Glomerular visceral epithelial cell (primary cell): ENCODE measurements at regions not wholly inside any gene's neighbourhood (a gene's known extent, or its start where the extent isn't known, plus 50 kb on each side); places are given as distances from the start of the nearest gene placed in this dataset.

Experiments
- DNase-seq: peaks from one replicate; pipeline ENCODE4 v3.0.0-alpha.2; 2016; ENCODE audit errors: extremely low spot score

- DNase-seq, result no peak
These were observed 401.0 kb upstream of the ZFHX3 start for GRCh38 chr16:73448970-73449369.

GRCh38 chr16:73447846-73448245 is 399.9 kb upstream of the ZFHX3 start:
- no peak for DNase-seq

- DNase-seq, result no peak
These were observed 386.7 kb upstream of the ZFHX3 start for GRCh38 chr16:73434621-73435020.

GRCh38 chr16:73433731-73434307 is 385.9 kb upstream of the ZFHX3 start:
- no peak for DNase-seq

GRCh38 chr16:73432850-73433730 is 385.2 kb upstream of the ZFHX3 start:
- no peak for DNase-seq

GRCh38 chr16:73430138-73430537 is 382.2 kb upstream of the ZFHX3 start:
- no peak for DNase-seq

- DNase-seq, result no peak
These were observed 380.2 kb upstream of the ZFHX3 start for GRCh38 chr16:73428121-73428520.

- no peak for DNase-seq
These were observed 379.2 kb upstream of the ZFHX3 start for GRCh38 chr16:73427164-73427563.

- DNase-seq, result no peak
These were observed 378.7 kb upstream of the ZFHX3 start for GRCh38 chr16:73426433-73427160.

GRCh38 chr16:73420676-73421075 is 372.7 kb upstream of the ZFHX3 start:
- DNase-seq, result no peak

- DNase-seq, result no peak
These were observed 372.3 kb upstream of the ZFHX3 start for GRCh38 chr16:73420244-73420643.

GRCh38 chr16:73418691-73419090 is 370.8 kb upstream of the ZFHX3 start:
- DNase-seq, result no peak

GRCh38 chr16:73418051-73418450 is 370.1 kb upstream of the ZFHX3 start:
- no peak for DNase-seq

- DNase-seq, result no peak
These were observed 367.4 kb upstream of the ZFHX3 start for GRCh38 chr16:73415286-73415685.

GRCh38 chr16:73414638-73415037 is 366.7 kb upstream of the ZFHX3 start:
- no peak for DNase-seq

GRCh38 chr16:73413830-73414190 is 365.9 kb upstream of the ZFHX3 start:
- DNase-seq, result no peak

GRCh38 chr16:73413091-73413829 is 365.3 kb upstream of the ZFHX3 start:
- DNase-seq, result no peak

- no peak for DNase-seq
These were observed 364.5 kb upstream of the ZFHX3 start for GRCh38 chr16:73412416-73412815.

- no peak for DNase-seq
These were observed 360.8 kb upstream of the ZFHX3 start for GRCh38 chr16:73408716-73409115.

- no peak for DNase-seq
These were observed 360.4 kb upstream of the ZFHX3 start for GRCh38 chr16:73408311-73408710.

- no peak for DNase-seq
These were observed 357.9 kb upstream of the ZFHX3 start for GRCh38 chr16:73405851-73406250.

- no peak for DNase-seq
These were observed 356.1 kb upstream of the ZFHX3 start for GRCh38 chr16:73404001-73404400.
